ENCODE measurements at regions not wholly inside any gene's neighbourhood (a gene's known extent, or its start where the extent isn't known, plus 50 kb on each side); places are given as distances from the start of the nearest gene placed in this dataset.

DNA sequence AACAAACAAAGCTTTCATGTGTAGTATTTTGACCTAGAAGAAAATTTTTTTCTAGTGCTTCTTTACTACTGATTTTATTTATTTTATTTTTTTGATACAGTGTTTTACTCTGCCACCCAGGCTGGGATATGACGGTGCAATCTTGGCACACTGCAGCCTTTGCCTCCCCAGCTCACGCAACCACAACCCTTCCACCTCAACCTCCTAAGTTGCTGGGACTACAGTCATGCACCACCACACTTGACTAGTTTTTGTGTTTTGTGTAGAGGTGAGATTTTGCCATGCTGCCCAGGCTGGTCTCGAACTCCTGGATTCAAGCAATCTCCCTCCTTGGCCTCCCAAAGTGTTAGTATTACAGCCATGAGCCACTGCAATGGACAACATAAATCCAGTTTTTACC lies 1234.0 kb downstream of the CDY2B start:
- H3K4me1 Mint-ChIP-seq = no peaks in the 10 kb centered on the region
- H3K27me3 Mint-ChIP-seq (ENCODE audit: low read depth) = no peaks in the 10 kb centered on the region
- H3K9me3 Mint-ChIP-seq = no peaks in the 10 kb centered on the region
- DNase-seq (ENCODE audit: low spot score) = no peak
- H3K36me3 Mint-ChIP-seq = no peaks in the 10 kb centered on the region
- no peak overlapping the region for H3K27ac Mint-ChIP-seq
- CTCF ChIA-PET = no interaction called here
- POLR2A ChIA-PET = no interaction called here
- TF ChIP-seq, protein P1, sequence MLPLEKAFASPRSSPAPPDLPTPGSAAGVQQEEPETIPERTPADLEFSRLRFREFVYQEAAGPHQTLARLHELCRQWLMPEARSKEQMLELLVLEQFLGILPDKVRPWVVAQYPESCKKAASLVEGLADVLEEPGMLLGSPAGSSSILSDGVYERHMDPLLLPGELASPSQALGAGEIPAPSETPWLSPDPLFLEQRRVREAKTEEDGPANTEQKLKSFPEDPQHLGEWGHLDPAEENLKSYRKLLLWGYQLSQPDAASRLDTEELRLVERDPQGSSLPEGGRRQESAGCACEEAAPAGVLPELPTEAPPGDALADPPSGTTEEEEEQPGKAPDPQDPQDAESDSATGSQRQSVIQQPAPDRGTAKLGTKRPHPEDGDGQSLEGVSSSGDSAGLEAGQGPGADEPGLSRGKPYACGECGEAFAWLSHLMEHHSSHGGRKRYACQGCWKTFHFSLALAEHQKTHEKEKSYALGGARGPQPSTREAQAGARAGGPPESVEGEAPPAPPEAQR (CRISPR knock-in tag; IDR thresholded peaks at IDR 0.05) = no peak
- no peak overlapping the region for H3K4me3 Mint-ChIP-seq
- ATAC-seq = no peak

DNA sequence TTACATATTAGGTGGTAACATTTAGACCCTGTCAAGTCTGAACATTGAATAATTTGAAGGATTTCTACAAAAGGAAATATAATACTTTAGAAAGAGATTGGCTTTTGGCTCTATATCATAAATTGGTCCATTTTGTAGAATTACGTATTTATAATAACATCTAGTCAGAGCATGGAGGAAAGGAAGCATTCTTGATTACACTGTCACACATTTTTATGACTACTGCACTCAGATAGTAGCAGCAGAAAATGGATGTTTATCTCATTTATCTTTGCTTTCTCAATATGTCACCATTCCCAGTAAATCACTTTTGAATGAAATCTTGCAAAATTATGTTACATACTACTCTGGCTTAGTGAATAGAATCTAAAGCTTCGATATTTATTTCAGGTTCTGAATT lies 1234.6 kb downstream of the CDY2B start:
- H3K9me3 Mint-ChIP-seq = no peaks in the 10 kb centered on the region
- H3K4me3 Mint-ChIP-seq = no peak overlapping the region
- no peaks in the 10 kb centered on the region for H3K27me3 Mint-ChIP-seq (ENCODE audit: low read depth)
- CTCF ChIA-PET = no interaction called here
- ATAC-seq (no peak), DNase-seq (ENCODE audit: low spot score) (no peak)
- H3K4me1 Mint-ChIP-seq = no peaks in the 10 kb centered on the region
- POLR2A ChIA-PET = no interaction called here
- no peaks in the 10 kb centered on the region for H3K36me3 Mint-ChIP-seq
- TF ChIP-seq CREM (CRISPR knock-in tag; IDR thresholded peaks at IDR 0.05) (no peak), ZNF416 (CRISPR knock-in tag; IDR thresholded peaks at IDR 0.05) (no peak), ZNF219 (CRISPR knock-in tag; IDR thresholded peaks at IDR 0.05; ENCODE audit: borderline replicate concordance) (no peak), RELA (CRISPR knock-in tag; IDR thresholded peaks at IDR 0.05; ENCODE audit: borderline replicate concordance) (no peak), ELF4 (CRISPR knock-in tag; IDR thresholded peaks at IDR 0.05; ENCODE audit: low read depth) (no peak), TP53 (CRISPR knock-in tag; IDR thresholded peaks at IDR 0.05) (no peak), ZNF232 (CRISPR knock-in tag; IDR thresholded peaks at IDR 0.05) (no peak), KAT7 (CRISPR knock-in tag; IDR thresholded peaks at IDR 0.05; ENCODE audit: borderline replicate concordance) (no peak), NR1H2 (CRISPR knock-in tag; IDR thresholded peaks at IDR 0.05) (no peak), PRRX2 (CRISPR knock-in tag; IDR thresholded peaks at IDR 0.05) (no peak), NFE2L1 (CRISPR knock-in tag; IDR thresholded peaks at IDR 0.05) (no peak)
- TF ChIP-seq, protein P2, sequence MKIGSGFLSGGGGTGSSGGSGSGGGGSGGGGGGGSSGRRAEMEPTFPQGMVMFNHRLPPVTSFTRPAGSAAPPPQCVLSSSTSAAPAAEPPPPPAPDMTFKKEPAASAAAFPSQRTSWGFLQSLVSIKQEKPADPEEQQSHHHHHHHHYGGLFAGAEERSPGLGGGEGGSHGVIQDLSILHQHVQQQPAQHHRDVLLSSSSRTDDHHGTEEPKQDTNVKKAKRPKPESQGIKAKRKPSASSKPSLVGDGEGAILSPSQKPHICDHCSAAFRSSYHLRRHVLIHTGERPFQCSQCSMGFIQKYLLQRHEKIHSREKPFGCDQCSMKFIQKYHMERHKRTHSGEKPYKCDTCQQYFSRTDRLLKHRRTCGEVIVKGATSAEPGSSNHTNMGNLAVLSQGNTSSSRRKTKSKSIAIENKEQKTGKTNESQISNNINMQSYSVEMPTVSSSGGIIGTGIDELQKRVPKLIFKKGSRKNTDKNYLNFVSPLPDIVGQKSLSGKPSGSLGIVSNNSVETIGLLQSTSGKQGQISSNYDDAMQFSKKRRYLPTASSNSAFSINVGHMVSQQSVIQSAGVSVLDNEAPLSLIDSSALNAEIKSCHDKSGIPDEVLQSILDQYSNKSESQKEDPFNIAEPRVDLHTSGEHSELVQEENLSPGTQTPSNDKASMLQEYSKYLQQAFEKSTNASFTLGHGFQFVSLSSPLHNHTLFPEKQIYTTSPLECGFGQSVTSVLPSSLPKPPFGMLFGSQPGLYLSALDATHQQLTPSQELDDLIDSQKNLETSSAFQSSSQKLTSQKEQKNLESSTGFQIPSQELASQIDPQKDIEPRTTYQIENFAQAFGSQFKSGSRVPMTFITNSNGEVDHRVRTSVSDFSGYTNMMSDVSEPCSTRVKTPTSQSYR (CRISPR knock-in tag; IDR thresholded peaks at IDR 0.05) = no peak
- TF ChIP-seq, protein P3, sequence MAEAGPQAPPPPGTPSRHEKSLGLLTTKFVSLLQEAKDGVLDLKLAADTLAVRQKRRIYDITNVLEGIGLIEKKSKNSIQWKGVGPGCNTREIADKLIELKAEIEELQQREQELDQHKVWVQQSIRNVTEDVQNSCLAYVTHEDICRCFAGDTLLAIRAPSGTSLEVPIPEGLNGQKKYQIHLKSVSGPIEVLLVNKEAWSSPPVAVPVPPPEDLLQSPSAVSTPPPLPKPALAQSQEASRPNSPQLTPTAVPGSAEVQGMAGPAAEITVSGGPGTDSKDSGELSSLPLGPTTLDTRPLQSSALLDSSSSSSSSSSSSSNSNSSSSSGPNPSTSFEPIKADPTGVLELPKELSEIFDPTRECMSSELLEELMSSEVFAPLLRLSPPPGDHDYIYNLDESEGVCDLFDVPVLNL (CRISPR knock-in tag; IDR thresholded peaks at IDR 0.05; ENCODE audit: borderline replicate concordance, low read depth) = no peak
- TF ChIP-seq, protein P1 (CRISPR knock-in tag; IDR thresholded peaks at IDR 0.05) = no peak
- H3K27ac Mint-ChIP-seq = no peak overlapping the region

DNA sequence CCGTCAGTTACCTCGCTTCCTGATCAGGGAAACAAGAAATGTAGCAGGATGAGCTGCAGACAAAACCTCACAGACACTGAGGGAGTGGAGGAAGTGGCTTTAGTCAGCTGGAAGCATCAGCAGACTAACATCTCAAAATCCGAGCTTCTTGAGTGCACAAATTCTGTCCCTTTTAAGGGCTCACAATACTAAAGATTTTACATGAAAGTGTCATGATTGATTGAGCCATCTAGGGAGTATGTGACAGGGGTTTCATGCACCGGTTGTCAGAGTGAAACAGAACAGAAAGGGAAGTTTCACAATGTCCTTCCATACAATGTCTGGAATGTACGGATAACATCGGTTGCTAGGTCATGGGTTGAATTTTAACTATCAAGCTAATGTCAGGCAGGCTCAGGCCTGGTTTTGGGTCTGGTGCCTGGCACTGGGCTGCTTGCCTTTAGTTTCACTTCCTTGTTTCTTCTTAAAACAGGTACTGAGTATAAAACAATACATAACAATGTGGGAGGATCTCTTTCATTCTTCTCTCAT lies 1235.7 kb downstream of the CDY2B start:
- H3K27ac Mint-ChIP-seq = no peak overlapping the region
- H3K4me3 Mint-ChIP-seq = no peak overlapping the region

More for the DNA sequence above, 1235.7 kb downstream of the CDY2B start:
- Mint-ChIP-seq H3K27me3 (ENCODE audit: low read depth) (no peaks in the 10 kb centered on the region), H3K4me1 (no peaks in the 10 kb centered on the region), H3K9me3 (no peaks in the 10 kb centered on the region), H3K36me3 (no peaks in the 10 kb centered on the region)
- CTCF ChIA-PET = no interaction called here
- TF ChIP-seq CREB1 (CRISPR knock-in tag; IDR thresholded peaks at IDR 0.05) (no peak), CBFB (CRISPR knock-in tag; IDR thresholded peaks at IDR 0.05; ENCODE audit: low read depth) (no peak), TCF7 (CRISPR knock-in tag; IDR thresholded peaks at IDR 0.05; ENCODE audit: low read depth) (no peak), PRRX2 (CRISPR knock-in tag; IDR thresholded peaks at IDR 0.05) (no peak), MXD4 (CRISPR knock-in tag; IDR thresholded peaks at IDR 0.05; ENCODE audit: borderline replicate concordance) (no peak), ZNF317 (CRISPR knock-in tag; IDR thresholded peaks at IDR 0.05; ENCODE audit: borderline replicate concordance, low read depth) (peak; percentile 57; the same call in 1 of the 2 replicates), ZBTB21 (CRISPR knock-in tag; IDR thresholded peaks at IDR 0.05; ENCODE audit: borderline replicate concordance) (no peak)
- TF ChIP-seq, protein P4, sequence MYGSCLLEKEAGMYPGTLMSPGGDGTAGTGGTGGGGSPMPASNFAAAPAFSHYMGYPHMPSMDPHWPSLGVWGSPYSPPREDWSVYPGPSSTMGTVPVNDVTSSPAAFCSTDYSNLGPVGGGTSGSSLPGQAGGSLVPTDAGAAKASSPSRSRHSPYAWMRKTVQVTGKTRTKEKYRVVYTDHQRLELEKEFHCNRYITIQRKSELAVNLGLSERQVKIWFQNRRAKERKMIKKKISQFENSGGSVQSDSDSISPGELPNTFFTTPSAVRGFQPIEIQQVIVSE (CRISPR knock-in tag; IDR thresholded peaks at IDR 0.05; ENCODE audit: borderline replicate concordance) = no peak
- DNase-seq (ENCODE audit: low spot score) (no peak), ATAC-seq (no peak)
- POLR2A ChIA-PET = no interaction called here
